ENCODE measurements at regions not wholly inside any gene's neighbourhood (a gene's known extent, or its start where the extent isn't known, plus 50 kb on each side); places are given as distances from the start of the nearest gene placed in this dataset.

GRCh38 chr3:64856106-64856505, 168.3 kb upstream of the ADAMTS9 start:
- TF ChIP-seq CTCF (IDR thresholded peaks at IDR 0.05; ENCODE audit: insufficient read depth, low read length): no peak
- no peak for TF ChIP-seq SPI1 (IDR thresholded peaks at IDR 0.05; ENCODE audit: borderline replicate concordance, low read depth)
- TF ChIP-seq POLR2AphosphoS5 (IDR thresholded peaks at IDR 0.05; ENCODE audit: low read depth): no peak
- TF ChIP-seq GABPA (IDR thresholded peaks at IDR 0.05; ENCODE audit: low read depth): no peak
- TF ChIP-seq, protein P1, sequence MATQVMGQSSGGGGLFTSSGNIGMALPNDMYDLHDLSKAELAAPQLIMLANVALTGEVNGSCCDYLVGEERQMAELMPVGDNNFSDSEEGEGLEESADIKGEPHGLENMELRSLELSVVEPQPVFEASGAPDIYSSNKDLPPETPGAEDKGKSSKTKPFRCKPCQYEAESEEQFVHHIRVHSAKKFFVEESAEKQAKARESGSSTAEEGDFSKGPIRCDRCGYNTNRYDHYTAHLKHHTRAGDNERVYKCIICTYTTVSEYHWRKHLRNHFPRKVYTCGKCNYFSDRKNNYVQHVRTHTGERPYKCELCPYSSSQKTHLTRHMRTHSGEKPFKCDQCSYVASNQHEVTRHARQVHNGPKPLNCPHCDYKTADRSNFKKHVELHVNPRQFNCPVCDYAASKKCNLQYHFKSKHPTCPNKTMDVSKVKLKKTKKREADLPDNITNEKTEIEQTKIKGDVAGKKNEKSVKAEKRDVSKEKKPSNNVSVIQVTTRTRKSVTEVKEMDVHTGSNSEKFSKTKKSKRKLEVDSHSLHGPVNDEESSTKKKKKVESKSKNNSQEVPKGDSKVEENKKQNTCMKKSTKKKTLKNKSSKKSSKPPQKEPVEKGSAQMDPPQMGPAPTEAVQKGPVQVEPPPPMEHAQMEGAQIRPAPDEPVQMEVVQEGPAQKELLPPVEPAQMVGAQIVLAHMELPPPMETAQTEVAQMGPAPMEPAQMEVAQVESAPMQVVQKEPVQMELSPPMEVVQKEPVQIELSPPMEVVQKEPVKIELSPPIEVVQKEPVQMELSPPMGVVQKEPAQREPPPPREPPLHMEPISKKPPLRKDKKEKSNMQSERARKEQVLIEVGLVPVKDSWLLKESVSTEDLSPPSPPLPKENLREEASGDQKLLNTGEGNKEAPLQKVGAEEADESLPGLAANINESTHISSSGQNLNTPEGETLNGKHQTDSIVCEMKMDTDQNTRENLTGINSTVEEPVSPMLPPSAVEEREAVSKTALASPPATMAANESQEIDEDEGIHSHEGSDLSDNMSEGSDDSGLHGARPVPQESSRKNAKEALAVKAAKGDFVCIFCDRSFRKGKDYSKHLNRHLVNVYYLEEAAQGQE (IDR thresholded peaks at IDR 0.05; ENCODE audit: insufficient replicate concordance, low read depth): no peak

Data from HL-60 (cell line).